PFSK-1 (cell line): ENCODE measurements at regions not wholly inside any gene's neighbourhood (a gene's known extent, or its start where the extent isn't known, plus 50 kb on each side); places are given as distances from the start of the nearest gene placed in this dataset.

Experiments
- POLR2AphosphoS5 ChIP-seq: IDR thresholded peaks from 2 replicates; pipeline ENCODE4 v1.6.1; 2012; ENCODE audit warnings: low read depth, mild to moderate bottlenecking, control low read depth, low read length, moderate library complexity
- SIN3A ChIP-seq: IDR thresholded peaks from 2 replicates; pipeline ENCODE4 v1.6.1; 2012; ENCODE audit warnings: mild to moderate bottlenecking, low read length, moderate library complexity, borderline replicate concordance; ENCODE audit not compliant: insufficient read depth
- TAF1 ChIP-seq: IDR thresholded peaks from 2 replicates; pipeline ENCODE4 v1.6.1; 2012; ENCODE audit warnings: low read length, control low read depth, borderline replicate concordance; ENCODE audit not compliant: insufficient read depth

- no peak for TF ChIP-seq SIN3A
- TF ChIP-seq TAF1, result no peak
- no peak for TF ChIP-seq POLR2AphosphoS5
Measured at GRCh38 chr1:187947359-187947758, 1118.6 kb downstream of the PLA2G4A start.
